WERI-Rb-1 (cell line): ENCODE measurements at regions not wholly inside any gene's neighbourhood (a gene's known extent, or its start where the extent isn't known, plus 50 kb on each side); places are given as distances from the start of the nearest gene placed in this dataset.

ENCODE experiments used
- DNase-seq: peaks from one replicate; pipeline ENCODE4 v3.0.0-alpha.2; 2020
- H3K27ac ChIP-seq: fragments of 250-450 bp; sonication (Bioruptor Pico); 2 replicates; pipeline ENCODE4 v1.5.1; 2020; ENCODE audit warnings: mild to moderate bottlenecking, moderate library complexity
- H3K27me3 ChIP-seq: fragments of 250-450 bp; sonication (Bioruptor Pico); 2 replicates; pipeline ENCODE4 v1.5.1; 2021; ENCODE audit warnings: mild to moderate bottlenecking, low read depth, moderate library complexity; ENCODE audit not compliant: insufficient read depth, severe bottlenecking
- H3K36me3 ChIP-seq: fragments of 250-450 bp; sonication (Bioruptor Pico); 2 replicates; pipeline ENCODE4 v1.5.1; 2020; ENCODE audit warnings: mild to moderate bottlenecking, moderate library complexity
- H3K4me3 ChIP-seq: 2 replicates; pipeline ENCODE4 v1.5.1; 2011; ENCODE audit warnings: low read depth, mild to moderate bottlenecking, control low read depth, low read length
- H3K9me3 ChIP-seq: fragments of 250-450 bp; sonication (Bioruptor Pico); 2 replicates; pipeline ENCODE4 v1.5.1; 2021; ENCODE audit warnings: mild to moderate bottlenecking, moderate library complexity; ENCODE audit not compliant: severe bottlenecking
- TF ChIP-seq, protein P1 (sequence below): IDR thresholded peaks from 2 replicates; pipeline ENCODE4 v1.5.1; 2011; ENCODE audit warnings: low read depth, mild to moderate bottlenecking, control low read depth, inconsistent platforms, low read length

- Histone ChIP-seq H3K27ac (no peak overlapping the region), H3K27me3 (no peaks in the 10 kb centered on the region), H3K36me3 (no peaks in the 10 kb centered on the region), H3K4me3 (no peak overlapping the region), H3K9me3 (no peaks in the 10 kb centered on the region)
- TF ChIP-seq, protein P1, sequence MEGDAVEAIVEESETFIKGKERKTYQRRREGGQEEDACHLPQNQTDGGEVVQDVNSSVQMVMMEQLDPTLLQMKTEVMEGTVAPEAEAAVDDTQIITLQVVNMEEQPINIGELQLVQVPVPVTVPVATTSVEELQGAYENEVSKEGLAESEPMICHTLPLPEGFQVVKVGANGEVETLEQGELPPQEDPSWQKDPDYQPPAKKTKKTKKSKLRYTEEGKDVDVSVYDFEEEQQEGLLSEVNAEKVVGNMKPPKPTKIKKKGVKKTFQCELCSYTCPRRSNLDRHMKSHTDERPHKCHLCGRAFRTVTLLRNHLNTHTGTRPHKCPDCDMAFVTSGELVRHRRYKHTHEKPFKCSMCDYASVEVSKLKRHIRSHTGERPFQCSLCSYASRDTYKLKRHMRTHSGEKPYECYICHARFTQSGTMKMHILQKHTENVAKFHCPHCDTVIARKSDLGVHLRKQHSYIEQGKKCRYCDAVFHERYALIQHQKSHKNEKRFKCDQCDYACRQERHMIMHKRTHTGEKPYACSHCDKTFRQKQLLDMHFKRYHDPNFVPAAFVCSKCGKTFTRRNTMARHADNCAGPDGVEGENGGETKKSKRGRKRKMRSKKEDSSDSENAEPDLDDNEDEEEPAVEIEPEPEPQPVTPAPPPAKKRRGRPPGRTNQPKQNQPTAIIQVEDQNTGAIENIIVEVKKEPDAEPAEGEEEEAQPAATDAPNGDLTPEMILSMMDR = no peak
- DNase-seq = no peak
Measured at GRCh38 chr12:68406911-68407310, 74.7 kb upstream of the MDM1 start.

DNA sequence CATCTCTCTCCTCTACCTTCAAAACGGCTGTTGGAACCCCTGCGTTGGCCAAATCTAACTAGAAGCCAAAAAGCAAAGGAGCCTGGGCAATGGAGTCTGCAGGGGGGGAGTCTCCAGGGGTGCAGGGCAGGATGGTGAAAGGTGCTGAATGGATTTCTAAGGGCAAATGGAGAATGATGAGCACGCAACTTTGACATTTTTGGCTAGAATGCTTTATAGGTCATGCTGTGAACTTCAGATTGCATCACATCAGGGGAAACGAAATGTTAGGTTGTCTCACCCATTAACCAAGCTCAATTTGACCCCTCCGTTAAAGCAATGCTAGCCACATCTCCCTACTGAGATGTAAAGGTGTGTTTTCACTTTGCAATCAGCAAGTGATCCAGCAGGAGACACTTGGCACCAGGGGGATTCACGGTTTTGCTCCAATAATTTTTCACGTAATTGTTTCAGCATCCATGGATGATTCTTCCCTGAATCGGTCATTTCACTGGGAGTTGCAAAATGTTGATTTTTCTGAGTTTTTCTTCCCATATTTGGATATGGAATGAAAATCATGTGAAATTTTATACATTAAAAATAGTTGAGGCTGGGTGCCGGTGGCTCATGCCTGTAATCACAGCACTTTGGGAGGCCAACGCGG is 78.0 kb upstream of the MDM1 start:
- TF ChIP-seq, protein P1 = no peak
- Histone ChIP-seq H3K9me3 (no peaks in the 10 kb centered on the region), H3K27me3 (no peaks in the 10 kb centered on the region), H3K4me3 (no peak overlapping the region), H3K36me3 (no peaks in the 10 kb centered on the region), H3K27ac (no peak overlapping the region)
- no peak for DNase-seq

- no peaks in the 10 kb centered on the region for H3K9me3 ChIP-seq
- DNase-seq = peak; percentile 13
- TF ChIP-seq, protein P1 = no peak
- H3K27me3 ChIP-seq = no peaks in the 10 kb centered on the region
- no peaks in the 10 kb centered on the region for H3K36me3 ChIP-seq
- H3K27ac ChIP-seq = no peak overlapping the region
- H3K4me3 ChIP-seq = no peak overlapping the region
Measured at GRCh38 chr12:68411371-68411770, 79.2 kb upstream of the MDM1 start.

DNA sequence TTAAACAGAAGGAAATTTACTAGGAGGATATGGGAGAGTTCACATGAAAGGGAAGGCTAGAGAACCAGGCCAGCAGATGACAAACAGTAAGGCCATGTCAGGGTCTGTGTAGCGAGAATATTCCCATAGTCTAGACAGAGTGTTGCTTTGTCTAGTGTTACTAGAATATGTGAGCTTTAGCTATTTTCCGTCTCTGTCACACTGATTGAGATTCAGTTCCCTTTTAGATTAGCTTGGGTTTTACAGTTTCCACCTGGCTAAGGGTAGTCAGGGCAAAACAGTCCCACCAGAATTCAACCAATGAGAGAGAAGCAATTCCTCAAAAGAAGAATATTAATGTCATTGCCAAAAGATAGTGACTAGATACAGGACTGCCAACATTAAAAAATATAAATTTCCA is 82.8 kb upstream of the MDM1 start:
- TF ChIP-seq, protein P1 = no peak
- Histone ChIP-seq H3K27me3 (no peaks in the 10 kb centered on the region), H3K9me3 (no peaks in the 10 kb centered on the region), H3K36me3 (no peaks in the 10 kb centered on the region), H3K27ac (no peak overlapping the region), H3K4me3 (no peak overlapping the region)
- DNase-seq = no peak

GRCh38 chr12:68416350-68416749 is 84.2 kb upstream of the MDM1 start:
- H3K4me3 ChIP-seq = no peak overlapping the region
- H3K36me3 ChIP-seq = no peaks in the 10 kb centered on the region
- no peak for DNase-seq
- TF ChIP-seq, protein P1 = no peak
- H3K27me3 ChIP-seq = no peaks in the 10 kb centered on the region
- no peaks in the 10 kb centered on the region for H3K9me3 ChIP-seq
- H3K27ac ChIP-seq = no peak overlapping the region

- TF ChIP-seq, protein P1 = no peak
- Histone ChIP-seq H3K27me3 (no peaks in the 10 kb centered on the region), H3K4me3 (no peak overlapping the region), H3K36me3 (no peaks in the 10 kb centered on the region), H3K9me3 (no peaks in the 10 kb centered on the region), H3K27ac (no peak overlapping the region)
- DNase-seq = no peak
Measured at GRCh38 chr12:68416826-68417225, 84.7 kb upstream of the MDM1 start.
